ENCODE measurements at regions not wholly inside any gene's neighbourhood (a gene's known extent, or its start where the extent isn't known, plus 50 kb on each side); places are given as distances from the start of the nearest gene placed in this dataset.

DNA sequence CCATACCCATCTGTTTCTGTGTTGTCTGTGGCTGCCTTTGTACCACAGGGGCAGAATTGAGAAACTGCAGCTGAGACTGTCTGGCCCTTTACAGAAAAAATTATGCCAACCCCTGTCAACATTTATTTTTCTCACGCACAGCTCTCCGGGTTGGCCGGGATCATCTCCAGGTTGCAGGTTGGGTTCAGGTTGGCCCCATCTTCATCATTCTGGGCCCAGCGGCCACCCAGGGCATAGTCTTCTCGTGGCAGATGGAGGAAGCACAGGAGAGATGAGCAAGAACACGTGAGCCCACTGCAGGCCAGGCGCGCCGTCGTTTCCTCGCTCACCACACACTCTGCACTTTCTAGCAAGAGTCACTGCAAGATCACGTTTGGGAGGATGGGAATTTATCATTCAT lies 66.1 kb upstream of the SEC14L1 start:
- TF ChIP-seq, protein P1, sequence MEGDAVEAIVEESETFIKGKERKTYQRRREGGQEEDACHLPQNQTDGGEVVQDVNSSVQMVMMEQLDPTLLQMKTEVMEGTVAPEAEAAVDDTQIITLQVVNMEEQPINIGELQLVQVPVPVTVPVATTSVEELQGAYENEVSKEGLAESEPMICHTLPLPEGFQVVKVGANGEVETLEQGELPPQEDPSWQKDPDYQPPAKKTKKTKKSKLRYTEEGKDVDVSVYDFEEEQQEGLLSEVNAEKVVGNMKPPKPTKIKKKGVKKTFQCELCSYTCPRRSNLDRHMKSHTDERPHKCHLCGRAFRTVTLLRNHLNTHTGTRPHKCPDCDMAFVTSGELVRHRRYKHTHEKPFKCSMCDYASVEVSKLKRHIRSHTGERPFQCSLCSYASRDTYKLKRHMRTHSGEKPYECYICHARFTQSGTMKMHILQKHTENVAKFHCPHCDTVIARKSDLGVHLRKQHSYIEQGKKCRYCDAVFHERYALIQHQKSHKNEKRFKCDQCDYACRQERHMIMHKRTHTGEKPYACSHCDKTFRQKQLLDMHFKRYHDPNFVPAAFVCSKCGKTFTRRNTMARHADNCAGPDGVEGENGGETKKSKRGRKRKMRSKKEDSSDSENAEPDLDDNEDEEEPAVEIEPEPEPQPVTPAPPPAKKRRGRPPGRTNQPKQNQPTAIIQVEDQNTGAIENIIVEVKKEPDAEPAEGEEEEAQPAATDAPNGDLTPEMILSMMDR (conservative IDR thresholded peaks at IDR 0.05), result no peak
- no peak for TF ChIP-seq EZH2 (IDR thresholded peaks at IDR 0.05; ENCODE audit: low read depth)
